Astrocyte of the spinal cord (primary cell): ENCODE measurements at regions not wholly inside any gene's neighbourhood (a gene's known extent, or its start where the extent isn't known, plus 50 kb on each side); places are given as distances from the start of the nearest gene placed in this dataset.

Source experiments
- DNase-seq: peaks from one replicate; pipeline ENCODE4 v3.0.0; 2011; ENCODE audit warnings: low read depth, low spot score
- H3K4me3 ChIP-seq: 2 replicates; pipeline ENCODE4 v1.5.1; 2011; ENCODE audit warnings: low read depth, mild to moderate bottlenecking, low read length, moderate library complexity
- in situ Hi-C: cut with HindIII; loops from 2 replicates; pipeline ENCODE4 v1.10.0; 2017; ENCODE audit warnings: low sequenced_read_pairs
- TF ChIP-seq, protein P1 (sequence below): IDR thresholded peaks from 2 replicates; pipeline ENCODE4 v1.5.1; 2012; ENCODE audit warnings: low read depth, mild to moderate bottlenecking, low read length, inconsistent platforms

DNA sequence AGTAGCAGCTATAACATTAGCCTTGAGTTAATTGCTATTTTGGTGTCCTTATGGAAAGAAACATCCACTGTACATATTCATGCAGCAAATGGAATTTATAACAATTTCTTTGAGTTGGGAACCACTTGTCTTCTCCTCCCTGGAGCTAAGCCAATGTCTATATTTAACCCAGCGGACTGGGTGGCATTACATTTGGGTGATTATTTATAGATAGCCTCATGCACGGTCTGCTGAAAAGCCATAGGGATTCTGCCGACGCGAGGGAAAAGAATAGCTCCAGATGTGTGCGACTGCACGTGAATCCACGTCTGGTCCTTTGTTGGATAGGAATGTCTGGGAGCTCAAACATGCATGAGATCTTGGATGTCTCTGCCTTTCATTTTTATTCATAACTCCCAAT is 157.5 kb upstream of the BRINP1 start:
- TF ChIP-seq, protein P1, sequence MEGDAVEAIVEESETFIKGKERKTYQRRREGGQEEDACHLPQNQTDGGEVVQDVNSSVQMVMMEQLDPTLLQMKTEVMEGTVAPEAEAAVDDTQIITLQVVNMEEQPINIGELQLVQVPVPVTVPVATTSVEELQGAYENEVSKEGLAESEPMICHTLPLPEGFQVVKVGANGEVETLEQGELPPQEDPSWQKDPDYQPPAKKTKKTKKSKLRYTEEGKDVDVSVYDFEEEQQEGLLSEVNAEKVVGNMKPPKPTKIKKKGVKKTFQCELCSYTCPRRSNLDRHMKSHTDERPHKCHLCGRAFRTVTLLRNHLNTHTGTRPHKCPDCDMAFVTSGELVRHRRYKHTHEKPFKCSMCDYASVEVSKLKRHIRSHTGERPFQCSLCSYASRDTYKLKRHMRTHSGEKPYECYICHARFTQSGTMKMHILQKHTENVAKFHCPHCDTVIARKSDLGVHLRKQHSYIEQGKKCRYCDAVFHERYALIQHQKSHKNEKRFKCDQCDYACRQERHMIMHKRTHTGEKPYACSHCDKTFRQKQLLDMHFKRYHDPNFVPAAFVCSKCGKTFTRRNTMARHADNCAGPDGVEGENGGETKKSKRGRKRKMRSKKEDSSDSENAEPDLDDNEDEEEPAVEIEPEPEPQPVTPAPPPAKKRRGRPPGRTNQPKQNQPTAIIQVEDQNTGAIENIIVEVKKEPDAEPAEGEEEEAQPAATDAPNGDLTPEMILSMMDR = no peak
- in situ Hi-C loops = no loop called here
- no peak for DNase-seq
- H3K4me3 ChIP-seq = no peak overlapping the region

DNA sequence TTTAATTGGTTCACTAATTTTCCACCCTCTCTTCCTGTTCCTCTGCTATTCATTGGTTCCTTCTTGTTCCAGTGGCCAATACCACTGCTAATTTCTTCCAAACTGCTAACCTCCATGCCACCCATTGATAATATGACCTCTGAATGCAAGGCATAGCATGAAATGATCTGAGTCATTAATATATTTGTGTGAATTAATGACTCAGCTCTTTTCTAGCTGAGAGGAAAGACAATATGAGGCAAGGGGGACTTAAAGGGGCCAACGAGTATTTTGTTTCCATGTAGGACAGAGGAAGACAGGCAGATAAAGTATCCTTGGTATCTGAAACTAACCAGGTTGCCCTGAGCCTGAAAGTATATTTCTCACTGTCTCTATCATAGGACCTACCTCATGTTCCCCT is 154.3 kb upstream of the BRINP1 start:
- DNase-seq = no peak
- H3K4me3 ChIP-seq = no peak overlapping the region
- TF ChIP-seq, protein P1 = no peak
- in situ Hi-C loops = no loop called here

DNA sequence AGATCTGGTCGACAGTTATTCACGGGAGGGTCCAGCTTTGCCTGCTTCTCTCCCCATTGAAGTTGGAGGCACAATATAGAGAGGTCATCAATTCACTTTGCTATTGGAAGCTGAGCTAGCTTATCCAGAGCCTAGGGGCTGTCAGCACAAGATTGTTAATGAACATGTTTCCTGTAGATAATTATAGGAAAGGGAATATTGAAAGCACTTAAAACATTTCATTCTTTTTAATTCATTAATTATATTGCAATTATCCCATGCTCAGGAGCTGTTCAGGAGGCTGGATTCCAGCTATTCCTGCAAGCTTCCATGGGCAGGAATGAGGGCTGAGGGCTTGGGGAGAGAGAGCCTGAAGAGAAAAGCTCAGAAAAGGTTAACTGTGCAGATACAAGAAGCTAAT is 153.1 kb upstream of the BRINP1 start:
- in situ Hi-C loops = no loop called here
- TF ChIP-seq, protein P1 = no peak
- DNase-seq = no peak
- no peak overlapping the region for H3K4me3 ChIP-seq

- DNase-seq = no peak
- no peak overlapping the region for H3K4me3 ChIP-seq
- TF ChIP-seq, protein P1 = no peak
- in situ Hi-C loops = no loop called here
Measured at GRCh38 chr9:119509291-119509905, 140.2 kb upstream of the BRINP1 start.

GRCh38 chr9:119501374-119501773 is 132.1 kb upstream of the BRINP1 start:
- in situ Hi-C loops = no loop called here
- no peak overlapping the region for H3K4me3 ChIP-seq
- no peak for DNase-seq
- TF ChIP-seq, protein P1 = no peak

DNA sequence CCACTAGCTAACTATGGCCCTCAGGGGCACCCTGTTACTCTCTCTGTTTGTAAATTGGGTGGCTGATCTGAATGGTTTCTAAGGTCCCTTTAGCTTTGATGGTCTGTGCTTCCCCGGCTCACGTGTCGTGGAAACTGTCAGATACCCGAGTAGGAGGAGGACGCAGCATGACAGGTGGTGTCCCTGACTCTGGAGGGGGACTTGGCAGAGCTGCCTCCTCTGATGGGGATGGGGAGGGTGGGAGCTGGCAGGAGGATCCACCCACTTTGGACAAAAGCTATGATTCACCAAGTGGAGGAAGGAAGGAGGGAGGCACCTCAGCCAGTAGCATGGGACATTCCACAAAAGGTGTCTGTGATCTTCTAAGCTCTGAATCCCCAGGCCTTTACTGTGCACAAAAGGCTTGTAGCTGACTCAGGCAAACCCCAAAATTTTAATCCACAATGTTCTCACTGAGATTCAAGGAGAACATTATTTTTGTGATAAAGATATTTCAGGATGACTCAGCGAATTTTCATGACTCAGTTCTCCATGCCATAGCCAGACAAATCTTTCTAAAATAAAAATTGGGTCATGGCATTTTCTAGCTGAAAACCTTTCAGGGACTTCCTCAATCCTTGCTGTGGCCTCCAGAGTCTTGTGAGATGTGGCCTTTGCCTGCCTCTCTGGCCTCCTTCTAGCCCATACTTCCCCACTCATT is 131.0 kb upstream of the BRINP1 start:
- H3K4me3 ChIP-seq = no peak overlapping the region
- no peak for DNase-seq
- in situ Hi-C loops = no loop called here
- TF ChIP-seq, protein P1 = no peak
